SK-MEL-5 (cell line): ENCODE measurements at regions not wholly inside any gene's neighbourhood (a gene's known extent, or its start where the extent isn't known, plus 50 kb on each side); places are given as distances from the start of the nearest gene placed in this dataset.

Experiments
- DNase-seq: peaks from one replicate; pipeline ENCODE4 v3.0.0-alpha.2; 2016; ENCODE audit warnings: low read depth, low spot score
- in situ Hi-C: cut with HindIII; loops from 2 replicates; pipeline ENCODE4 v1.10.0; 2016; ENCODE audit warnings: low sequenced_read_pairs, high pct_unique_total_duplicates, low pct_unique_long_range_greater_than_20kb

DNA sequence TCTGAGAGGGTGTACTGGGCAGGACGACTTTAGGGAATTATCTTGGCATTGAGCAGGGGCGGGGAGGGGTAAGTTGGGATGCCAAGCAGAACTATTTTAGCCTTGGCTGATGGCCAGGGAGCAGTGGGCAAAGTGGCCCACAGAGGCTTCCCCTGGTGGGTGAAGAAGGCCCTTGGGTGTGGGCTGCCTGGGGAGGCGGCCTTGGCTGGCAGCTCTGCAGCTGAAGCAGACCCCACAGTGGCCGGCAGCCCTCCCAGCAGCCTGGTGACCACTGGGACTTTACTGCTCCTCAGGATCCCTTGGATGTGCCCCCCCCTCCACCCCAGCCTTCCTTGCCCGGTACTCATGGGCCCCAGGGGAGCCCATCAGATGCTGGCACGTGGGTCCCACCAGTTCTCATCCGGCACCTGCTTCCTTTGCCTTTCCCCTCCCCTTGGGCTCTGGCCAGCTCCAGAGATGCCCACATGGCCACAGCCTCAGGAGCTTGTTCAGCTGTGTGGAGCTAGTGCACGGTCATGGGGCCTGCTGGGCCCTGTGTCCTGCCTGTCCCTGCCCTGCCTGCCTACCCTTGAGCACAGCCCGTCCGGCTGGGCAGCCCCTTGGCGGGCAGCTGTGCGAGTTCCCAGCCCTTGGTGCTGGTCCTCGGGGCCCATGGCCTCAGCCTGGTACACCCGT lies 122.1 kb upstream of the HS6ST1 start:
- in situ Hi-C loops = no loop called here
- DNase-seq = no peak

DNA sequence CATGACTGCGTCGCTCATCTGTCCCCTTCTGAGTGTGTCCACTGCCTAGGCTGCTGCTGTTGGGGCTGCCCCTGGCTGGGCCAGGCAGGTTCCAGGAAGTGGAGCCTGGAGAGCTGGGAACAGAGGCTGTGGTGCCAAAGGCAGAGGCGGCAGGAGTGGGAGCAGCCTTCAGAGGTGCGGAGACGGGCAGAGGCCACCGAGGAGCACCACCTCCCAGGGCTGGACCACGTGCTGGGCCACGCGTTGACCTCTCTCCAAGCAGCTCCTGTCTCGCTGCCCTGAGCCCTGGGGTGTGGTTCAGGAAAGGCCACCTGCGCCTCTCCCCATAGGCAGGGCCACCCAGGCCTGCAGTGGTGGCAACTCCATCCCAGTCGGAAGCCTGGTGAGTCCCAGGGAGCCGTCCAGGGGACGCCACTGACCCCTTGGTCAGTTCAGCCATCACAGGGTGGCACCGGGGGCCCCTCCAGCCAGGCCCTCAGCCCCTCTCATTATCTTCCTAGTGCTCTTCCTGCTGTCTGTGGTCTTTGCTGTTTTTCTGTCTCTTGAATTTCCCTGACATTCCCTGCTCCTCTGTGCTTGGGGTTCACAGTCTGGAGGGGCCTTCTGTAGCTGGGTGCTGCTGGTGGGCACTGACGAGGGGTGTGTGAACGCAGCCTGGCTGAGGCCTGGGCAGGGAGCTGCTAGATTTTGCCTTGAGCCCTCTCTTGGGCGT lies 122.8 kb upstream of the HS6ST1 start:
- DNase-seq = no peak
- in situ Hi-C loops = no loop called here

- DNase-seq = no peak
- in situ Hi-C loops = no loop called here
Measured at GRCh38 chr2:128442053-128442751, 123.5 kb upstream of the HS6ST1 start.

DNA sequence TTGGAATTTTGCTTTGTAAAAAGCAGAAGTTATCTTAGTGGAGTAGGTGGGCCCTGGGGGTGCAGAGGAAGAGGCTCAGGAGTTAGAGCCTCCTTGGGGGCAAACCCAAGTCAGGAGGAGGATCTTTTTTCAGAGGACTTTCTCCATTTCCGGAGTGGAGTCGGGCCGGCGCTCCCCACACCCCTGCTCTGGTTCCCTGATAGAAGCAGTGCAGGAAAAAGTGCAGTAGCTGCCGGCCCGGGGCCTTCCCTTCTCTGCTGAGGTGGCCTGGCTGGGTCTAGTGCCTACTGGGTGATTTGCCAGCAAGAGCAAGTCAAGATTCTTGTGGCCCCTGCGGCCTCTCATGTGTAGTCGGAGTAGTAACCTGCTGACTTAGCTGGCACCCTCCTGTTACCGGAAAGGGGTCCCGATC lies 124.2 kb upstream of the HS6ST1 start:
- in situ Hi-C loops = no loop called here

GRCh38 chr2:128444121-128444771 lies 125.6 kb upstream of the HS6ST1 start:
- in situ Hi-C loops = no loop called here
- DNase-seq = no peak

More for the DNA sequence above, 124.2 kb upstream of the HS6ST1 start:
- no peak for DNase-seq

- DNase-seq = no peak
- in situ Hi-C loops = no loop called here
Measured at GRCh38 chr2:128444816-128445522, 126.3 kb upstream of the HS6ST1 start.

- DNase-seq = no peak
- in situ Hi-C loops = no loop called here
Measured at GRCh38 chr2:128445523-128445900, 126.8 kb upstream of the HS6ST1 start.

- in situ Hi-C loops = no loop called here
- DNase-seq = no peak
Measured at GRCh38 chr2:128446049-128446873, 127.6 kb upstream of the HS6ST1 start.

DNA sequence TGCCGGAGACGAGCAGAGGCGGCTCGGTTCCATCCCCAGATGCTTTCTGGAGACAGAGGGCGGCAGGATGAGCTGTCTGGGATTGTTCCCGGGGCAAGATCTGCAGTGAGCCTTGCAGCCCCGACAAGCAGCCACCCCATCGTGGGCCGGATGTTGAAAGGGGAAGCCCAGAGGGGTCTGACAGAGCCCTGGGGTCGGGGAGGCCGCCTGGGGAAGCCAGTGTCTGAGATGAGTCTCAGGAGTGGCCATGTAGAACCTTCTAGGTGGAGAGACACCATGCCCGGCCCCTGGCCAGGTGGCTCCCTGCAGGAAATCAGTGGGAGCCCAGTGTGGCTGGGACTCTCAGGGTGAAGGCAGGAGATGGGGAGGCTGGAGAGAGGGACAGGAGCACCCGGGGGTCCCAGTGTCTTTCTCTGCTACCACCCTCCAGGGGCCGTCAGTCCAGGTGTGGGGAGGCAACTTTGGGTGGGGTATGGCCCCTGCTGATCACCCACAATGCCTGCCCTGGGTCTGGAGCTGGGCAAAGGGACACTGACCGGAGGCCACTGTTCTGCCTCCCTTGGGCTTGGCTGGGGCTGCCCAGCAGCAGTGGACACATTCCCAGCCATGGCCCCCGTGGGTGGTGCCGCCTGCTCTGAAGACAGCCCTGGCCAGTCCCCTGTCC lies 128.3 kb upstream of the HS6ST1 start:
- no peak for DNase-seq
- in situ Hi-C loops = no loop called here

GRCh38 chr2:128447538-128447995 lies 128.9 kb upstream of the HS6ST1 start:
- DNase-seq = no peak
- in situ Hi-C loops = no loop called here

- in situ Hi-C loops = no loop called here
- DNase-seq = no peak
Measured at GRCh38 chr2:128448331-128449225, 129.9 kb upstream of the HS6ST1 start.

DNA sequence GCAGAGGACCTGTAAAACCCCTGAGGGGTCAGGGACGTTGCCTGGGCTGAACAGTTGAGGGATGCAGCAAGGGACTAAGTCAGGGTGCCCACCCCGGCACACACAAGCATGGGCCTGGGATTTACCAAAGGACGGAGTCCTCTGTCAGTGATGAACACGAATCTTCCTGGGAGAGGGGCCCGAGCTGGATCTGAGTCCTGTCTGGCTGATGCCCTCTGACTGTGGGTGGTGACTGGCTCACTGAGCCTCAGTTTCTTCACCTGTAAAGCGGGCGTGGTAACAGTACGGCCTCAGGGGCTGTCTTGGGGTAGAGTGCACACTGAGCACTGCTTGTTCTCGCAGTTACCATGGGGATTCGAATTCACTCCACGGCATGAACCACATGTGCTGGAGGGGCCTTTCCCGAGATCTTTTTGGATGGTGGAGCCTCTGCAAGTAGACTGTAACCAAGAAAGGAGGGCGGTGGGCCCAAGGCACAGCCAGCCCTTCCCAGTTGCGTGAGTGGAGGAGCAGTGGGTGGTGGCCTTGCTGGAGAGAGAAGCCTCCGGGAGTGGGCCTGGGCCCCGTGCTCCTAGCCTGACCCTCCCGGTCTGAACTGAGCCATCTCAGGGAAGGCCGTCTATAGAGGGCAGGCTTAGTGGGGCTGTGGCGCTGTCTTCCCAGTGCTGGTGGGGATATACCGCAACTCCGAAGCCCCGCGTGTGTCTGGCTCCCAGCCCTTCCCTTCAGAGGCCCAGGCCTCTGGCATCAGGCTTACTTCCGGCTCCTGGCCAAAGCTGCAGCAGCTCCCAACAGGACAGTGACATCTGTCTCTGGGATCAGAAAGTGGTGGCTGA lies 130.8 kb upstream of the HS6ST1 start:
- in situ Hi-C loops = no loop called here

GRCh38 chr2:128450211-128451024 lies 131.8 kb upstream of the HS6ST1 start:
- in situ Hi-C loops = no loop called here
- no peak for DNase-seq

More for the DNA sequence above, 130.8 kb upstream of the HS6ST1 start:
- DNase-seq = no peak
